NCI-H1436 treated with DMSO at 0.1 percent for 48 hours (cell line): ENCODE measurements at regions not wholly inside any gene's neighbourhood (a gene's known extent, or its start where the extent isn't known, plus 50 kb on each side); places are given as distances from the start of the nearest gene placed in this dataset.

Experiments
- DNase-seq: peaks from one replicate; lab custom pipeline; 2025; lab: John Stamatoyannopoulos, UW

- no peak for DNase-seq
Observed at GRCh38 chr6:2562721-2563451, 187.8 kb downstream of the MYLK4 start.

GRCh38 chr6:2560917-2561698, 189.6 kb downstream of the MYLK4 start:
- no peak for DNase-seq

GRCh38 chr6:2560140-2560818, 190.4 kb downstream of the MYLK4 start:
- no peak for DNase-seq

- DNase-seq, result no peak
Observed at GRCh38 chr6:2558861-2559801, 191.6 kb downstream of the MYLK4 start.

- DNase-seq, result no peak
Observed at GRCh38 chr6:2558098-2558680, 192.5 kb downstream of the MYLK4 start.

GRCh38 chr6:2557181-2557720, 193.5 kb downstream of the MYLK4 start:
- no peak for DNase-seq

GRCh38 chr6:2556761-2557160, 194.0 kb downstream of the MYLK4 start:
- DNase-seq, result no peak

- DNase-seq, result no peak
Observed at GRCh38 chr6:2554651-2555260, 196.0 kb downstream of the MYLK4 start.

GRCh38 chr6:2552526-2553154, 198.1 kb downstream of the MYLK4 start:
- no peak for DNase-seq

- no peak for DNase-seq
Observed at GRCh38 chr6:2551705-2552104, 199.0 kb downstream of the MYLK4 start.

- no peak for DNase-seq
Observed at GRCh38 chr6:2550247-2550646, 200.5 kb downstream of the MYLK4 start.

- DNase-seq, result no peak
Observed at GRCh38 chr6:2549834-2550233, 200.9 kb downstream of the MYLK4 start.

- no peak for DNase-seq
Observed at GRCh38 chr6:2547355-2547754, 203.4 kb downstream of the MYLK4 start.

- no peak for DNase-seq
Observed at GRCh38 chr6:2546901-2547300, 203.8 kb downstream of the MYLK4 start.

GRCh38 chr6:2545383-2546038, 205.2 kb downstream of the MYLK4 start:
- DNase-seq, result no peak

GRCh38 chr6:2543321-2543720, 207.4 kb downstream of the MYLK4 start:
- DNase-seq, result no peak

GRCh38 chr6:2542858-2543218, 207.9 kb downstream of the MYLK4 start:
- no peak for DNase-seq

- DNase-seq, result no peak
Observed at GRCh38 chr6:2542101-2542857, 208.4 kb downstream of the MYLK4 start.

- no peak for DNase-seq
Observed at GRCh38 chr6:2536451-2536850, 214.3 kb downstream of the MYLK4 start.
